T-cell (primary cell): ENCODE measurements at regions not wholly inside any gene's neighbourhood (a gene's known extent, or its start where the extent isn't known, plus 50 kb on each side); places are given as distances from the start of the nearest gene placed in this dataset.

ENCODE experiments used
- ATAC-seq, 4 experiments: fragments of 200-7000 bp in 3 of 4; fragments of 150-1000 bp in 1 of 4; cut with Tn5 transposase; replicated peaks in 1 of 4; 1 replicate in 3 of 4; 2 replicates in 1 of 4; pipeline ENCODE4 v1.10.0; 2021; ENCODE audit warnings: moderate library complexity in 3 of 4, mild to moderate bottlenecking in 2 of 4, moderate number of reproducible peaks in 1 of 4
- CTCF ChIA-PET, 2 donors: fragments of 300-600 bp; sonication (Branson Sonifier 250); formaldehyde crosslinking; loops; one replicate each; lab custom pipeline; 2022; ENCODE audit warnings: antibody characterized with exemption in 2 of 2; lab: Charles Lee
- POLR2A ChIA-PET, 2 donors: fragments of 300-600 bp; sonication (Branson Sonifier 250); formaldehyde crosslinking; loops; one replicate each; lab custom pipeline; 2022; ENCODE audit warnings: antibody characterized with exemption in 2 of 2; lab: Charles Lee
- DNase-seq, 35 experiments: peaks; one replicate each; pipeline versions ENCODE4 v3.0.0 to v3.0.0-alpha.2; 2013 to 2023
- H3K27ac ChIP-seq: one replicate; pipeline ENCODE4 v1.5.1; 2013; ENCODE audit warnings: low read length
- H3K27me3 ChIP-seq, 2 experiments: replicated peaks in 1 of 2; 1 replicate in 1 of 2; 2 replicates in 1 of 2; pipeline versions ENCODE4 v1.6.1 to v1.7.0; 2013; ENCODE audit warnings: low read length in 1 of 2, mixed read lengths in 1 of 2; ENCODE audit not compliant: control insufficient read depth in 2 of 2, insufficient read depth in 2 of 2; ENCODE audit errors: extremely low read depth in 1 of 2
- H3K36me3 ChIP-seq, 2 donors: 1 replicate in 1 of 2; 2 replicates in 1 of 2; pipeline versions ENCODE4 v1.6.1 to v1.7.0; 2013; ENCODE audit warnings: low read length in 1 of 2; ENCODE audit not compliant: control insufficient read depth in 2 of 2, insufficient read depth in 1 of 2; ENCODE audit errors: extremely low read depth in 1 of 2
- H3K4me1 ChIP-seq, 2 experiments: 1 replicate in 1 of 2; 2 replicates in 1 of 2; pipeline versions ENCODE4 v1.6.1 to v1.7.0; 2013; ENCODE audit warnings: low read length in 2 of 2, mixed read lengths in 1 of 2; ENCODE audit not compliant: insufficient read depth in 2 of 2, control insufficient read depth in 1 of 2; ENCODE audit errors: extremely low read depth in 1 of 2
- H3K4me3 ChIP-seq, 2 donors: 1 replicate in 1 of 2; 2 replicates in 1 of 2; pipeline versions ENCODE4 v1.5.1 to v1.7.0; 2013; ENCODE audit warnings: mild to moderate bottlenecking in 2 of 2, low read length in 1 of 2, moderate library complexity in 1 of 2; ENCODE audit not compliant: control insufficient read depth in 1 of 2; ENCODE audit errors: extremely low read depth in 1 of 2
- H3K9me3 ChIP-seq: 2 replicates; pipeline ENCODE4 v1.7.0; 2013
- H3K27ac Mint-ChIP-seq, 2 donors: one replicate each; pipeline ENCODE4 v1.8.0; 2020 to 2021; ENCODE audit warnings: mild to moderate bottlenecking in 2 of 2, mixed read lengths in 2 of 2
- H3K27me3 Mint-ChIP-seq, 2 donors: one replicate each; pipeline ENCODE4 v1.8.0; 2021 to 2022; ENCODE audit warnings: mixed read lengths in 2 of 2
- H3K36me3 Mint-ChIP-seq: one replicate; pipeline ENCODE4 v1.8.0; 2021; ENCODE audit warnings: mixed read lengths
- H3K4me1 Mint-ChIP-seq, 3 donors: one replicate each; pipeline ENCODE4 v1.8.0; 2020 to 2022; ENCODE audit warnings: mixed read lengths in 3 of 3, mild to moderate bottlenecking in 1 of 3
- H3K4me3 Mint-ChIP-seq, 3 donors: one replicate each; pipeline ENCODE4 v1.8.0; 2020 to 2022; ENCODE audit warnings: mild to moderate bottlenecking in 3 of 3, mixed read lengths in 3 of 3, moderate library complexity in 3 of 3
- H3K9me3 Mint-ChIP-seq, 3 donors: one replicate each; pipeline ENCODE4 v1.8.0; 2020 to 2022; ENCODE audit warnings: mixed read lengths in 3 of 3
- WGBS: methylation state at CpG from one replicate; pipeline ENCODE4 v1.1.5; 2013; ENCODE audit warnings: missing lambda C conversion rate; ENCODE audit not compliant: insufficient coverage; 5-methylcytosine and 5-hydroxymethylcytosine counted together

DNA sequence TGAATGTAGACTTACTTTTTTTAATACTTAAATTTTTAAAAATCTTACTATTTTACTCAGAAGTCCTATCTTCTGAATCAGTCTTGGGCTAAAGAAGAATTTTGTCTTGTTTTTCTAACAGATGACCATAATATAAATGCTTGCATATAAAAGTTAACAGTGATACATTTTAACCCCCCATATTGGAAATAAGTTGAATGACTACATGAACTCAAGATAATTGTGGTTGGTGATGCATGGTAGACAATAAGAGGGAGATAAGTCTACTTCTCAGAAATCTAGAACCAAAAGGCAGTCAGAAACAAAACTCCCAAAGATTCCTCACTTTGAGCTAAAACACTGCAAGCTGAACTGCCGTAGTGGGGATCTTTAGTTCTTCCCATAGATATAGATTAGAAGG lies 868.4 kb upstream of the SOX9 start:
- Histone ChIP-seq H3K4me1 (no peaks in the 10 kb centered on the region), H3K9me3 (peaks cover 1% of the 10 kb centered on the region), H3K36me3 (no peaks in the 10 kb centered on the region), H3K4me3 (no peak overlapping the region), H3K27ac (no peak overlapping the region), H3K27me3 (no peaks in the 10 kb centered on the region)
- no peak for ATAC-seq
- Mint-ChIP-seq H3K4me1 (no peaks in the 10 kb centered on the region), H3K4me3 (no peak overlapping the region), H3K9me3 (peaks cover 6 to 15% (median 11%) of the 10 kb centered on the region in 3 donors), H3K36me3 (no peaks in the 10 kb centered on the region), H3K27me3 (no peaks in the 10 kb centered on the region), H3K27ac (no peak overlapping the region)
- WGBS: no CpG with 5 or more reads among the region's 1 CpG
- CTCF ChIA-PET: no interaction called here
- DNase-seq: no peak
- POLR2A ChIA-PET: no interaction called here

GRCh38 chr17:71257096-71257495 lies 863.7 kb upstream of the SOX9 start:
- POLR2A ChIA-PET: no interaction called here
- Mint-ChIP-seq H3K4me3 (no peak overlapping the region), H3K27me3 (no peaks in the 10 kb centered on the region), H3K4me1 (no peaks in the 10 kb centered on the region), H3K27ac (no peak overlapping the region), H3K36me3 (no peaks in the 10 kb centered on the region), H3K9me3 (peaks cover 6 to 17% (median 9%) of the 10 kb centered on the region in 3 donors)
- Histone ChIP-seq H3K4me3 (no peak overlapping the region), H3K4me1 (no peaks in the 10 kb centered on the region), H3K36me3 (no peaks in the 10 kb centered on the region), H3K27me3 (no peaks in the 10 kb centered on the region), H3K9me3 (no peaks in the 10 kb centered on the region), H3K27ac (no peak overlapping the region)
- no CpG with 5 or more reads among the region's 2 CpGs for WGBS
- CTCF ChIA-PET: no interaction called here
- DNase-seq (no peak), ATAC-seq (no peak)

DNA sequence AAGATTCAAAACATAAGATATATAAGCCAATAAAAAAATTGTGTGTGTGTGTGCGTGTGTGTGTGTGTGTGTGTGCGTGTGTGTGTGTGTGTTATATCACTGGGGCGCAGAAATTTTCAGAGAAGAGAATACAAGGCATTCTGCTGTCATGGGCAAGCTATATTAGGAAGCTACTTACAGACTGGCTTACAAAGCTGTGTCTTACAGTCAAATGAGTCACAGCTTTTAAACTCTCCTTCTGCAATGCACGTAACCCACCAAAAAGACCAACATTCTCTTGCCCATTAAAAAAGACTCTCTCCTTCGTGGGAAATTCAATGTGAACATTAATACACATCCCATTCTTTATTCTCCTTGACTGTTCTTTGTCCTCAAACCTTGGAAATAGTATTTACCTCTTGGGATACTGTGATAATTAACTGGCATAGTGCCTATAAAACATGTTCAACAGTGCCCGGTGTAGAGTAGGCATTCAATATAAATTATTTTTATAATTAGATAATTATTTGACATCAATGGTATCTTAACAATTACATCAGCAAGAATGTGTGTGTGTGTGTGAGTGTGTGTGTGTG lies 860.4 kb upstream of the SOX9 start:
- H3K27ac ChIP-seq: no peak overlapping the region
- no peaks in the 10 kb centered on the region for H3K9me3 ChIP-seq
- no peak overlapping the region for H3K4me3 ChIP-seq
- H3K27ac Mint-ChIP-seq: no peak overlapping the region
- no peaks in the 10 kb centered on the region for H3K27me3 Mint-ChIP-seq
- CTCF ChIA-PET: no interaction called here
- H3K4me1 Mint-ChIP-seq: no peaks in the 10 kb centered on the region
- H3K4me1 ChIP-seq: no peaks in the 10 kb centered on the region
- H3K9me3 Mint-ChIP-seq: peaks cover 9 to 21% (median 9%) of the 10 kb centered on the region in 3 donors
- DNase-seq (no peak), ATAC-seq (no peak)
- H3K27me3 ChIP-seq: no peaks in the 10 kb centered on the region
- POLR2A ChIA-PET: no interaction called here
- H3K36me3 ChIP-seq: no peaks in the 10 kb centered on the region
- WGBS: 80% methylated on average over 1 of the region's 6 CpGs
- no peak overlapping the region for H3K4me3 Mint-ChIP-seq
- H3K36me3 Mint-ChIP-seq: no peaks in the 10 kb centered on the region

- H3K27me3 Mint-ChIP-seq: no peaks in the 10 kb centered on the region
- ATAC-seq: no peak
- CTCF ChIA-PET: no interaction called here
Measured at GRCh38 chr17:71262586-71262985, 858.2 kb upstream of the SOX9 start.

GRCh38 chr17:71267668-71268067 lies 853.2 kb upstream of the SOX9 start:
- Histone ChIP-seq H3K27me3 (no peaks in the 10 kb centered on the region), H3K4me3 (no peak overlapping the region), H3K36me3 (no peaks in the 10 kb centered on the region), H3K4me1 (no peaks in the 10 kb centered on the region), H3K27ac (no peak overlapping the region), H3K9me3 (peaks cover 2% of the 10 kb centered on the region)
- Mint-ChIP-seq H3K27ac (no peak overlapping the region), H3K9me3 (peaks cover 26 to 44% (median 29%) of the 10 kb centered on the region in 3 donors), H3K4me3 (no peak overlapping the region), H3K27me3 (no peaks in the 10 kb centered on the region), H3K4me1 (no peaks in the 10 kb centered on the region), H3K36me3 (no peaks in the 10 kb centered on the region)
- CTCF ChIA-PET: interaction anchor here in 1 of 2 donors (0.6 kb wide), 1 partner anchor 939 kb away, joined by 3 read pairs; no protein-coding TSS in a partner anchor
- ATAC-seq: no peak
- DNase-seq: no peak
- no CpG with 5 or more reads among the region's 1 CpG for WGBS
- POLR2A ChIA-PET: no interaction called here

More at GRCh38 chr17:71262586-71262985, 858.2 kb upstream of the SOX9 start:
- no peak overlapping the region for H3K4me3 ChIP-seq
- no peaks in the 10 kb centered on the region for H3K4me1 ChIP-seq
- H3K36me3 Mint-ChIP-seq: no peaks in the 10 kb centered on the region
- no peak for DNase-seq
- H3K36me3 ChIP-seq: no peaks in the 10 kb centered on the region
- no peaks in the 10 kb centered on the region for H3K4me1 Mint-ChIP-seq
- POLR2A ChIA-PET: no interaction called here
- H3K27ac Mint-ChIP-seq: no peak overlapping the region
- no peaks in the 10 kb centered on the region for H3K27me3 ChIP-seq
- no peak overlapping the region for H3K27ac ChIP-seq
- peaks cover 17 to 31% (median 24%) of the 10 kb centered on the region in 3 donors for H3K9me3 Mint-ChIP-seq
- no CpG with 5 or more reads among the region's 3 CpGs for WGBS
- H3K4me3 Mint-ChIP-seq: no peak overlapping the region
- peaks cover 2% of the 10 kb centered on the region for H3K9me3 ChIP-seq

DNA sequence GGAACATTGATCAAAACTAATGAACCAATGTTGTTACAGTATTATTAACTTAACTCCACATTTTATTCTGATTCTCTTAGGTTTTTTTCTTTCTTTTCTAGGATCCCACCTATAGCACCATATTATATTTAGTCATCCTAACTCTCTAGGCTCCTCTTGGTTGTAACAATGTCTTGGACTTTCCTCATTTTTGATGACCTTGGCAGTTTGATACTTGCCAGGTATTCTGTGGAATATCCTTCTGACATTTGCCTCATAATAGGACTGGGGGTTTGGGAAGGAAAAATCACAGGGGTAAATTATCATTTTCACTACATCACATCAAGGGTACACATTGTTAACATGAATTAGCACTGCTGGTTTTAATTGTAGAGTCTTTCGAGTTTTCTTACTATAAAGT lies 851.6 kb upstream of the SOX9 start:
- Mint-ChIP-seq H3K9me3 (peaks cover 23 to 40% (median 30%) of the 10 kb centered on the region in 3 donors), H3K36me3 (no peaks in the 10 kb centered on the region), H3K4me1 (no peaks in the 10 kb centered on the region), H3K27me3 (no peaks in the 10 kb centered on the region), H3K27ac (no peak overlapping the region), H3K4me3 (no peak overlapping the region)
- no peak overlapping the region for H3K4me3 ChIP-seq
- ChIA-PET CTCF (no interaction called here), POLR2A (no interaction called here)
- DNase-seq (no peak), ATAC-seq (no peak)
- WGBS: no CpG with 5 or more reads among the region's 1 CpG
- H3K27ac ChIP-seq: no peak overlapping the region
- no peaks in the 10 kb centered on the region for H3K27me3 ChIP-seq
- peaks cover 2% of the 10 kb centered on the region for H3K9me3 ChIP-seq
- no peaks in the 10 kb centered on the region for H3K36me3 ChIP-seq
- H3K4me1 ChIP-seq: no peaks in the 10 kb centered on the region

DNA sequence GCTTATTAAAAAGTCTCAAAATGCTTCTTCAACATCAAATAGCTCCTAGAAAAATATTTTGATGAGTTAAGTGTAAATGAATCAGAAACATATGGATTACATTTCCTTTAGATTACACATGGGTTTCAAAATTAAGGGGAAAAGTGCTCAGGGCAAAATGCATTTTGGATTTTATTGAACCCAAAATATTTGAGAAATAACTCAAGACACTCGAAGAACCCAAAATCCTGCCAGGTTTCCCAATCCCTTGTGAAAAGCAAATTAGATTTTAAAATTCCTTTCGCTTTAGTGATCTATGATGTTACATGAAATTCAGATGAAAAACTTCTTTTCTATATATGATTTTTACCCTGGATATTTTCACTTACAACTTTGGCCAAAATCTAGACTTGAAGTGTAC lies 847.4 kb upstream of the SOX9 start:
- no peak for ATAC-seq
- POLR2A ChIA-PET: no interaction called here

More for the DNA sequence above, 847.4 kb upstream of the SOX9 start:
- DNase-seq: no peak
- H3K9me3 ChIP-seq: no peaks in the 10 kb centered on the region
- no peak overlapping the region for H3K27ac ChIP-seq
- no CpG with 5 or more reads among the region's 2 CpGs for WGBS
- no peak overlapping the region for H3K4me3 ChIP-seq
- Mint-ChIP-seq H3K4me3 (no peak overlapping the region), H3K9me3 (peaks cover 12 to 20% (median 17%) of the 10 kb centered on the region in 3 donors), H3K4me1 (no peaks in the 10 kb centered on the region), H3K27ac (no peak overlapping the region), H3K36me3 (no peaks in the 10 kb centered on the region), H3K27me3 (no peaks in the 10 kb centered on the region)
- CTCF ChIA-PET: interaction anchor here in 1 of 2 donors (0.6 kb wide), 1 partner anchor 259 kb away, joined by 5 read pairs; no protein-coding TSS in a partner anchor
- no peaks in the 10 kb centered on the region for H3K27me3 ChIP-seq
- no peaks in the 10 kb centered on the region for H3K36me3 ChIP-seq
- no peaks in the 10 kb centered on the region for H3K4me1 ChIP-seq
